ACHN (cell line): ENCODE measurements at regions not wholly inside any gene's neighbourhood (a gene's known extent, or its start where the extent isn't known, plus 50 kb on each side); places are given as distances from the start of the nearest gene placed in this dataset.

Experiments
- DNase-seq: peaks from one replicate; pipeline ENCODE4 v3.0.0-alpha.2; 2015
- in situ Hi-C: cut with HindIII; loops from 2 replicates; pipeline ENCODE4 v1.10.0; 2017; ENCODE audit warnings: low sequenced_read_pairs, low pct_ligation_motif_present, low pct_unique_long_range_greater_than_20kb

GRCh38 chr6:147708170-147708569, 199.7 kb downstream of the SAMD5 start:
- no peak for DNase-seq
- in situ Hi-C loops: no loop called here

GRCh38 chr6:147709396-147710272, 201.1 kb downstream of the SAMD5 start:
- DNase-seq: no peak
- in situ Hi-C loops: no loop called here

GRCh38 chr6:147710890-147711289, 202.4 kb downstream of the SAMD5 start:
- DNase-seq: no peak
- in situ Hi-C loops: no loop called here

GRCh38 chr6:147711476-147711875, 203.0 kb downstream of the SAMD5 start:
- in situ Hi-C loops: no loop called here
- no peak for DNase-seq

- no peak for DNase-seq
- in situ Hi-C loops: no loop called here
These were observed 204.4 kb downstream of the SAMD5 start for GRCh38 chr6:147712841-147713240.

- DNase-seq: no peak
- in situ Hi-C loops: no loop called here
These were observed 206.5 kb downstream of the SAMD5 start for GRCh38 chr6:147715035-147715434.

GRCh38 chr6:147716434-147716833, 207.9 kb downstream of the SAMD5 start:
- DNase-seq: no peak
- in situ Hi-C loops: no loop called here

GRCh38 chr6:147717991-147718390, 209.5 kb downstream of the SAMD5 start:
- no peak for DNase-seq
- in situ Hi-C loops: no loop called here

GRCh38 chr6:147722158-147722557, 213.7 kb downstream of the SAMD5 start:
- in situ Hi-C loops: no loop called here
- no peak for DNase-seq

GRCh38 chr6:147724454-147724853, 216.0 kb downstream of the SAMD5 start:
- in situ Hi-C loops: no loop called here
- no peak for DNase-seq

GRCh38 chr6:147726342-147726741, 217.9 kb downstream of the SAMD5 start:
- no peak for DNase-seq
- in situ Hi-C loops: no loop called here

- no peak for DNase-seq
- in situ Hi-C loops: no loop called here
These were observed 220.4 kb downstream of the SAMD5 start for GRCh38 chr6:147728903-147729302.

- in situ Hi-C loops: no loop called here
These were observed 225.2 kb downstream of the SAMD5 start for GRCh38 chr6:147733686-147734085.

GRCh38 chr6:147734151-147734550, 225.7 kb downstream of the SAMD5 start:
- no peak for DNase-seq
- in situ Hi-C loops: no loop called here

More at GRCh38 chr6:147733686-147734085, 225.2 kb downstream of the SAMD5 start:
- DNase-seq: no peak

GRCh38 chr6:147735924-147736323, 227.4 kb downstream of the SAMD5 start:
- in situ Hi-C loops: no loop called here
- no peak for DNase-seq

- DNase-seq: no peak
- in situ Hi-C loops: no loop called here
These were observed 228.6 kb downstream of the SAMD5 start for GRCh38 chr6:147737115-147737514.

- in situ Hi-C loops: no loop called here
- no peak for DNase-seq
These were observed 229.6 kb downstream of the SAMD5 start for GRCh38 chr6:147738099-147738498.

- no peak for DNase-seq
- in situ Hi-C loops: no loop called here
These were observed 230.1 kb downstream of the SAMD5 start for GRCh38 chr6:147738516-147739162.

- no peak for DNase-seq
- in situ Hi-C loops: no loop called here
These were observed 231.8 kb downstream of the SAMD5 start for GRCh38 chr6:147740326-147740725.

GRCh38 chr6:147740916-147741315, 232.4 kb downstream of the SAMD5 start:
- in situ Hi-C loops: no loop called here

More at GRCh38 chr6:147740916-147741315, 232.4 kb downstream of the SAMD5 start:
- DNase-seq: no peak
